ENCODE measurements at regions not wholly inside any gene's neighbourhood (a gene's known extent, or its start where the extent isn't known, plus 50 kb on each side); places are given as distances from the start of the nearest gene placed in this dataset.

DNA sequence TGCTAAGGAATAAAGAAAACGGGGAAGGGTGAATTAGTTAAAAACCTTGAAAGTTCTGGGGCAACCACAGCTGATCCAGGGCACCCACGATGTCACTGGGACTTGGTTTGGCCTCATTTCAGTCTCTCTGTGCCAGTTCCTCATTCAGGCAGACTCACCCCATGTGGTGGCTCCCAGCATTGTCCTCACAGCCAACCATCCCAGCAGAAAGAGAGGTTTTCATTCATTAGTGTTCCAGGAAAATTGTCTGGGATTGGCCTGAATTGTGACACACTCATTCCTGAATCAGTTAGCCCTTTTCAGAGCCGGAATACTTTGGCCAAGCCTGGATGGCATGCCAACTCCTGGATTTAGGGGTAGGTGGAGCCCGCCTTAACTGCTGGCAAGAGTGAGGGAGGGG, 367.7 kb downstream of the PRDM2 start:
- H3K4me3 ChIP-seq (replicated peaks in 1 of 3; ENCODE audit: insufficient read depth in 1 of 3, low read depth in 1 of 3, low read length in 3 of 3) = no peak overlapping the region
- dilution Hi-C loops (cut with MboI; ENCODE audit: extremely low pct_ligation_motif_present, low sequenced_read_pairs) = no loop called here
- H3K79me2 ChIP-seq (ENCODE audit: control insufficient read depth, insufficient read depth, low read length) = no peaks in the 10 kb centered on the region
- no peak overlapping the region for H3K9ac ChIP-seq (replicated peaks; ENCODE audit: extremely low read depth, insufficient read depth, low read length)
- TF ChIP-seq MYC (IDR thresholded peaks at IDR 0.05; ENCODE audit: low read depth, low read length) = no peak
- TF ChIP-seq, protein P1, sequence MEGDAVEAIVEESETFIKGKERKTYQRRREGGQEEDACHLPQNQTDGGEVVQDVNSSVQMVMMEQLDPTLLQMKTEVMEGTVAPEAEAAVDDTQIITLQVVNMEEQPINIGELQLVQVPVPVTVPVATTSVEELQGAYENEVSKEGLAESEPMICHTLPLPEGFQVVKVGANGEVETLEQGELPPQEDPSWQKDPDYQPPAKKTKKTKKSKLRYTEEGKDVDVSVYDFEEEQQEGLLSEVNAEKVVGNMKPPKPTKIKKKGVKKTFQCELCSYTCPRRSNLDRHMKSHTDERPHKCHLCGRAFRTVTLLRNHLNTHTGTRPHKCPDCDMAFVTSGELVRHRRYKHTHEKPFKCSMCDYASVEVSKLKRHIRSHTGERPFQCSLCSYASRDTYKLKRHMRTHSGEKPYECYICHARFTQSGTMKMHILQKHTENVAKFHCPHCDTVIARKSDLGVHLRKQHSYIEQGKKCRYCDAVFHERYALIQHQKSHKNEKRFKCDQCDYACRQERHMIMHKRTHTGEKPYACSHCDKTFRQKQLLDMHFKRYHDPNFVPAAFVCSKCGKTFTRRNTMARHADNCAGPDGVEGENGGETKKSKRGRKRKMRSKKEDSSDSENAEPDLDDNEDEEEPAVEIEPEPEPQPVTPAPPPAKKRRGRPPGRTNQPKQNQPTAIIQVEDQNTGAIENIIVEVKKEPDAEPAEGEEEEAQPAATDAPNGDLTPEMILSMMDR (IDR thresholded peaks at IDR 0.05; ENCODE audit: extremely low read depth in 1 of 2, insufficient read depth in 1 of 2, low read depth in 1 of 2, low read length in 2 of 2) = no peak
- no peak for TF ChIP-seq GATA2 (IDR thresholded peaks at IDR 0.05; ENCODE audit: insufficient read depth, insufficient read length, low read depth, low read length)
- TF ChIP-seq FOS (IDR thresholded peaks at IDR 0.05; ENCODE audit: borderline replicate concordance, insufficient read depth, low read length) = no peak
- TF ChIP-seq POLR2AphosphoS5 (IDR thresholded peaks at IDR 0.05; ENCODE audit: insufficient read depth, low read depth, low read length) = no peak
- TF ChIP-seq POLR2A (IDR thresholded peaks at IDR 0.05; ENCODE audit: low read depth, low read length) = no peak
- TF ChIP-seq JUN (IDR thresholded peaks at IDR 0.05; ENCODE audit: borderline replicate concordance, insufficient read depth, insufficient read length, low read depth) = no peak
- TF ChIP-seq, protein P2, sequence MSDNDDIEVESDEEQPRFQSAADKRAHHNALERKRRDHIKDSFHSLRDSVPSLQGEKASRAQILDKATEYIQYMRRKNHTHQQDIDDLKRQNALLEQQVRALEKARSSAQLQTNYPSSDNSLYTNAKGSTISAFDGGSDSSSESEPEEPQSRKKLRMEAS (IDR thresholded peaks at IDR 0.05; ENCODE audit: insufficient read depth, insufficient read length) = no peak
- TF ChIP-seq EZH2 (IDR thresholded peaks at IDR 0.05; ENCODE audit: borderline replicate concordance, low read depth, low read length, severe bottlenecking) = no peak
- H3K4me2 ChIP-seq (ENCODE audit: insufficient read depth, low read length) = no peak overlapping the region
- H3K36me3 ChIP-seq (ENCODE audit: control insufficient read depth in 2 of 2, extremely low read depth in 1 of 2, insufficient read depth in 2 of 2, low read length in 2 of 2) = no peaks in the 10 kb centered on the region
- H4K20me1 ChIP-seq (replicated peaks; ENCODE audit: control insufficient read depth, extremely low read depth, insufficient read depth, low read length) = no peaks in the 10 kb centered on the region
- H3K9me1 ChIP-seq (replicated peaks; ENCODE audit: control insufficient read depth, extremely low read depth, insufficient read depth, low read length) = no peaks in the 10 kb centered on the region
- ChIA-PET POLR2A (no interaction called here), CTCF (no interaction called here)
- H3K27ac ChIP-seq (ENCODE audit: insufficient read depth, low read depth, low read length) = no peak overlapping the region
- no peak for DNase-seq (ENCODE audit: low read depth, low spot score)
- H3K9me3 ChIP-seq (replicated peaks; ENCODE audit: control insufficient read depth, insufficient read depth, low read length) = peaks cover 3% of the 10 kb centered on the region
- no peak for FAIRE-seq
- no peaks in the 10 kb centered on the region for H3K27me3 ChIP-seq (ENCODE audit: control insufficient read depth in 2 of 2, insufficient read depth in 2 of 2, low read length in 2 of 2)
- no peak overlapping the region for H2AFZ ChIP-seq (ENCODE audit: low read depth, low read length)
- intact Hi-C loops (cut with micrococcal nuclease) = no loop called here
- BruUV-seq (replicated peaks) = no TSS peak
- no peaks in the 10 kb centered on the region for H3K4me1 ChIP-seq (ENCODE audit: control insufficient read depth, extremely low read depth, insufficient read depth, low read length)
